ENCODE measurements at regions not wholly inside any gene's neighbourhood (a gene's known extent, or its start where the extent isn't known, plus 50 kb on each side); places are given as distances from the start of the nearest gene placed in this dataset.

DNA sequence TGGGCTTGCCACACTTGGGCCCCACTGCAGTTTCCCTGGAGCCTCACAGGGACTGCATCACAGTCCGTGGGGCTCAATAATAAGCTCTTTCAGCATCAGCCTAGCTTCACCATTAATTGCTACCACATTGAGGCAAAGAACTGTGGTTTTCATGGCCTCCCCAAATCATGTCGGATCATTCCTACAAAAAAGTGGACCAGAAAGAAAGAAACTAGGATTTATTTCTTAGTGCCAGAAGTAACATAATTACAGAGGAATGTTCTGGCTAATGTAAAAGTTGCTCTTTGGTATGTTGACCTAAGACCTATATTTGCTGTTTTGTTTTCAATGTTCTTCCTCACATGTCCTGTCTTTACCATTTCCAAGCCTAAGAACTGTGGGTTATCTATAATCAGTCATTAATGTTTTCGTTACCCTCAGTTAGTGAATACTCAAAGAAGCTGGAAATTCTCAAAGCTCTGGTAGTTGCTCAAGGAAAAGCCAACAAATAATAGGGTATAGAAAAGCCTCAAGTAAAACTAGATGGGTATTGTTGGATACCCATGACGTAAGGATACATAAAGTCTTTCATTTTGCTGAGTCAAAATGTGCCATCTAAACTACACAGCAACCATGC is 173.9 kb downstream of the LTN1 start:
- no peaks in the 10 kb centered on the region for H3K36me3 ChIP-seq (ENCODE audit: control insufficient read depth in 2 of 2, extremely low read depth in 1 of 2, insufficient read depth in 2 of 2, low read length in 2 of 2)
- no peaks in the 10 kb centered on the region for H4K20me1 ChIP-seq (ENCODE audit: control insufficient read depth, extremely low read depth, insufficient read depth, low read length)
- H3K9me3 ChIP-seq (ENCODE audit: control insufficient read depth, low read depth, low read length): no peaks in the 10 kb centered on the region
- H2AFZ ChIP-seq (ENCODE audit: control insufficient read depth, low read length): no peak overlapping the region
- TF ChIP-seq CTCF (optimal IDR thresholded peaks at IDR 0.05 in 1 of 3, IDR thresholded peaks at IDR 0.05 in 1 of 3, conservative IDR thresholded peaks at IDR 0.05 in 1 of 3; ENCODE audit: extremely low read depth in 1 of 3, insufficient read depth in 2 of 3, low read length in 3 of 3) (no peak), EZH2 (IDR thresholded peaks at IDR 0.05; ENCODE audit: low read length) (no peak)
- DNase-seq (ENCODE audit: low read depth, low spot score) (no peak), FAIRE-seq (no peak)
- no peak overlapping the region for H3K9ac ChIP-seq (ENCODE audit: control insufficient read depth, extremely low read depth, insufficient read depth, low read length)
- H3K27me3 ChIP-seq (ENCODE audit: control insufficient read depth, extremely low read depth, insufficient read depth, low read length): no peaks in the 10 kb centered on the region
- H3K27ac ChIP-seq (ENCODE audit: control insufficient read depth, insufficient read depth, low read length): no peak overlapping the region
- H3K4me3 ChIP-seq (ENCODE audit: control insufficient read depth in 2 of 3, extremely low read depth in 1 of 3, insufficient read depth in 2 of 3, low read depth in 1 of 3, low read length in 3 of 3): no peak overlapping the region
- no peaks in the 10 kb centered on the region for H3K4me1 ChIP-seq (ENCODE audit: control insufficient read depth, extremely low read depth, insufficient read depth, low read length)
- dilution Hi-C loops (cut with MboI; ENCODE audit: extremely low pct_ligation_motif_present, low sequenced_read_pairs): no loop called here
- no peak overlapping the region for H3K4me2 ChIP-seq (ENCODE audit: control insufficient read depth, extremely low read depth, insufficient read depth, low read depth, low read length)
- no peaks in the 10 kb centered on the region for H3K79me2 ChIP-seq (ENCODE audit: control insufficient read depth, insufficient read depth, low read length)
- no peaks in the 10 kb centered on the region for H3K9me1 ChIP-seq (ENCODE audit: control insufficient read depth, extremely low read depth, insufficient read depth, low read length)

DNA sequence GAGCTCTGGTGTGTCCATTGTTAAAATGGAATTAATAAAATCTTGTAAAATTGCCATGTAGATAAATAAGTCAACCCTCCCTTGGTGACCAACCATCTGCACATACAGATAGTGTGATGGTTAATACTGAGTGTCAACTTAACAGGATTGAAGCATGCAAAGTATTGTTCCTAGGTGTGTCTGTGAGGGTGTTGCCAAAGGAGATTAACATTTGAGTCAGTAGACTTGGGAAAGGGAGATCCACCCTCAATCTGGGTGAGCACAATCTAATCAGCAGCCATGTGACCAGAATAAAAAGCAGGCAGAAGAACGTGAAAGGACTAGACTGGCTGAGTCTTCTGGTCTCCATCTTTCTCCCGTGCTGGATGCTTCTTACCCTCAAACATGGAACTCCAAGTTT is 174.8 kb downstream of the LTN1 start:
- H4K20me1 ChIP-seq (ENCODE audit: control insufficient read depth, extremely low read depth, insufficient read depth, low read length): no peaks in the 10 kb centered on the region
- dilution Hi-C loops (cut with MboI; ENCODE audit: extremely low pct_ligation_motif_present, low sequenced_read_pairs): no loop called here

More for the DNA sequence above, 174.8 kb downstream of the LTN1 start:
- Histone ChIP-seq H3K9ac (ENCODE audit: control insufficient read depth, extremely low read depth, insufficient read depth, low read length) (no peak overlapping the region), H3K4me1 (ENCODE audit: control insufficient read depth, extremely low read depth, insufficient read depth, low read length) (no peaks in the 10 kb centered on the region), H3K36me3 (ENCODE audit: control insufficient read depth in 2 of 2, extremely low read depth in 1 of 2, insufficient read depth in 2 of 2, low read length in 2 of 2) (no peaks in the 10 kb centered on the region), H3K4me3 (ENCODE audit: control insufficient read depth in 2 of 3, extremely low read depth in 1 of 3, insufficient read depth in 2 of 3, low read depth in 1 of 3, low read length in 3 of 3) (no peak overlapping the region), H3K79me2 (ENCODE audit: control insufficient read depth, insufficient read depth, low read length) (no peaks in the 10 kb centered on the region), H3K9me1 (ENCODE audit: control insufficient read depth, extremely low read depth, insufficient read depth, low read length) (no peaks in the 10 kb centered on the region), H3K4me2 (ENCODE audit: control insufficient read depth, extremely low read depth, insufficient read depth, low read depth, low read length) (no peak overlapping the region), H3K27me3 (ENCODE audit: control insufficient read depth, extremely low read depth, insufficient read depth, low read length) (no peaks in the 10 kb centered on the region), H3K27ac (ENCODE audit: control insufficient read depth, insufficient read depth, low read length) (no peak overlapping the region), H3K9me3 (ENCODE audit: control insufficient read depth, low read depth, low read length) (no peaks in the 10 kb centered on the region), H2AFZ (ENCODE audit: control insufficient read depth, low read length) (no peak overlapping the region)
- DNase-seq (ENCODE audit: low read depth, low spot score) (no peak), FAIRE-seq (no peak)
- TF ChIP-seq CTCF (optimal IDR thresholded peaks at IDR 0.05 in 1 of 3, IDR thresholded peaks at IDR 0.05 in 1 of 3, conservative IDR thresholded peaks at IDR 0.05 in 1 of 3; ENCODE audit: extremely low read depth in 1 of 3, insufficient read depth in 2 of 3, low read length in 3 of 3) (no peak), EZH2 (IDR thresholded peaks at IDR 0.05; ENCODE audit: low read length) (no peak)
